Gastrocnemius medialis (tissue), 4 donors: ENCODE measurements at regions not wholly inside any gene's neighbourhood (a gene's known extent, or its start where the extent isn't known, plus 50 kb on each side); places are given as distances from the start of the nearest gene placed in this dataset.

ENCODE experiments used
- CTCF ChIP-seq, 5 experiments: fragments of 450-650 bp in 3 of 5; fragments of 200-600 bp in 2 of 5; sonication (generic) in 2 of 5; IDR thresholded peaks in 4 of 5; conservative IDR thresholded peaks in 1 of 5; 1 replicate in 4 of 5; 2 replicates in 1 of 5; pipeline ENCODE4 v1.5.1; 2016 to 2019; ENCODE audit warnings: antibody characterized with exemption in 5 of 5, mild to moderate bottlenecking in 3 of 5, moderate library complexity in 3 of 5
- POLR2A ChIP-seq, 2 donors: fragments of 450-650 bp; IDR thresholded peaks; one replicate each; pipeline ENCODE4 v1.6.1; 2017; ENCODE audit warnings: antibody characterized with exemption in 2 of 2, mild to moderate bottlenecking in 2 of 2, moderate library complexity in 2 of 2

- TF ChIP-seq CTCF (IDR thresholded peaks at IDR 0.05 in 4 of 5, conservative IDR thresholded peaks at IDR 0.05 in 1 of 5) (no peak), POLR2A (IDR thresholded peaks at IDR 0.05) (no peak)
Observed at GRCh38 chr15:25545017-25545416, 106.2 kb upstream of the UBE3A start.
